ENCODE measurements at regions not wholly inside any gene's neighbourhood (a gene's known extent, or its start where the extent isn't known, plus 50 kb on each side); places are given as distances from the start of the nearest gene placed in this dataset.
"Not testable (repeated sequence)": the region's sequence is repeated elsewhere in the genome, so short reads cannot be mapped to it uniquely, and the experiment has no call there.

- no peak for DNase-seq (ENCODE audit: low spot score)
Measured at GRCh38 chr4:14308229-14308651, 680.7 kb upstream of the BOD1L1 start.

- no peak for DNase-seq (ENCODE audit: low spot score)
Measured at GRCh38 chr4:14309431-14309830, 681.9 kb upstream of the BOD1L1 start.

- DNase-seq (ENCODE audit: low spot score) = no peak
Measured at GRCh38 chr4:14313757-14314156, 686.2 kb upstream of the BOD1L1 start.

GRCh38 chr4:14315129-14315528 lies 687.2 kb upstream of the CPEB2 start:
- no peak for DNase-seq (ENCODE audit: low spot score)

- no peak for DNase-seq (ENCODE audit: low spot score)
Measured at GRCh38 chr4:14317351-14317750, 684.9 kb upstream of the CPEB2 start.

GRCh38 chr4:14318671-14319070 lies 683.6 kb upstream of the CPEB2 start:
- DNase-seq (ENCODE audit: low spot score) = no peak

GRCh38 chr4:14321723-14322122 lies 680.6 kb upstream of the CPEB2 start:
- DNase-seq (ENCODE audit: low spot score) = no peak

- DNase-seq (ENCODE audit: low spot score) = no peak
Measured at GRCh38 chr4:14323191-14323590, 679.1 kb upstream of the CPEB2 start.

- no peak for DNase-seq (ENCODE audit: low spot score)
Measured at GRCh38 chr4:14329228-14329627, 673.1 kb upstream of the CPEB2 start.

- no peak for DNase-seq (ENCODE audit: low spot score)
Measured at GRCh38 chr4:14333616-14334015, 668.7 kb upstream of the CPEB2 start.

- DNase-seq (ENCODE audit: low spot score) = no peak
Measured at GRCh38 chr4:14334166-14334565, 668.1 kb upstream of the CPEB2 start.

GRCh38 chr4:14335872-14336271 lies 666.4 kb upstream of the CPEB2 start:
- no peak for DNase-seq (ENCODE audit: low spot score)

- no peak for DNase-seq (ENCODE audit: low spot score)
Measured at GRCh38 chr4:14336656-14337055, 665.6 kb upstream of the CPEB2 start.

- DNase-seq (ENCODE audit: low spot score) = no peak
Measured at GRCh38 chr4:14337892-14338584, 664.2 kb upstream of the CPEB2 start.

GRCh38 chr4:14338585-14339265 lies 663.6 kb upstream of the CPEB2 start:
- no peak for DNase-seq (ENCODE audit: low spot score)

- no peak for DNase-seq (ENCODE audit: low spot score)
Measured at GRCh38 chr4:14339715-14340114, 662.6 kb upstream of the CPEB2 start.

GRCh38 chr4:14340321-14340720 lies 662.0 kb upstream of the CPEB2 start:
- DNase-seq (ENCODE audit: low spot score) = no peak

- DNase-seq (ENCODE audit: low spot score) = no peak
Measured at GRCh38 chr4:14343961-14344360, 658.3 kb upstream of the CPEB2 start.

GRCh38 chr4:14345356-14345775 lies 656.9 kb upstream of the CPEB2 start:
- DNase-seq (ENCODE audit: low spot score) = no peak

- DNase-seq (ENCODE audit: low spot score) = no peak
Measured at GRCh38 chr4:14347526-14347925, 654.8 kb upstream of the CPEB2 start.

GRCh38 chr4:14348506-14348905 lies 653.8 kb upstream of the CPEB2 start:
- DNase-seq (ENCODE audit: low spot score) = no peak

GRCh38 chr4:14358544-14359160 lies 643.6 kb upstream of the CPEB2 start:
- DNase-seq (ENCODE audit: low spot score) = not testable (repeated sequence)

GRCh38 chr4:14359991-14360390 lies 642.3 kb upstream of the CPEB2 start:
- DNase-seq (ENCODE audit: low spot score) = no peak
